ENCODE measurements at regions not wholly inside any gene's neighbourhood (a gene's known extent, or its start where the extent isn't known, plus 50 kb on each side); places are given as distances from the start of the nearest gene placed in this dataset.
A peak's percentile ranks its signal among the peaks of the same experiment; 100 is the strongest.

DNA sequence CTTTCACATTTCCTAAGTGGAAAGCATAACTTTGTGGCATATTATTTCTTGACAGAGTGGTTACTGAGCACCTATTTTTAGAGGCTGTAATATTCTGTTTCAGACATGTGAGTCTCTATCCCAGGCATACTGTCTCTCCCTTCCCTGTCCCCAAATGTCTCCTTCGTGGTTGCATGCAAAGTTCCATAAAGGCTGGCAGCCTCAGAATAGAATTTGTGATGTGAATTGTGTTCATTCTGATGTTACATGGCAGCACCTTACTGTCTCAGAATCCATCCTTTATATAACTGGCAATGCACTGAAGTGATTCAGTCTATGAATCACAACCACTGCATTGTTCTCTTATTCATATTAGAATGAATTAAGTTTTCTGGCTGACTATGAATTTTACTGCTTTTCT, 89.0 kb upstream of the SLC7A1 start:
- DNase-seq (ENCODE audit: low read depth), result no peak

DNA sequence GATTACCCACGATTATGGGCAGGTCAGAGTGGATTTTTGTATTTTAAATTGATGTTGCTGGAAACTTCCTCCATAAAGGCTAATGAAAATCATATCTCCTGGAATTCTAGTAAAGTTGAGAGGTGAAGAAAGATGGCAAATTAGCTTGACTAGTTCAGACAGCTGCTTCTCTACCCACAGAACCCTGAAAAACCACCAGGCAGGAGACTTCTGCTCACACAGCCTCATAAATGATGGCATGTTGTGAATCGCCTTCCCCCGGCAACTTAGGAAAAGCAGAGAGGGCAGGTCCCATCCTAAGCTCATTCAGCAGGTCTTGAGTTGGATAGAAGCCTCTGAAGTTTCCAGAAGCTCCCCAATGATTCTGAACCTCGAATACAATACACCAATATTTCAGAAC, 87.6 kb upstream of the SLC7A1 start:
- H3K4me3 ChIP-seq (ENCODE audit: low read depth, low read length), result no peak overlapping the region
- TF ChIP-seq, protein P1, sequence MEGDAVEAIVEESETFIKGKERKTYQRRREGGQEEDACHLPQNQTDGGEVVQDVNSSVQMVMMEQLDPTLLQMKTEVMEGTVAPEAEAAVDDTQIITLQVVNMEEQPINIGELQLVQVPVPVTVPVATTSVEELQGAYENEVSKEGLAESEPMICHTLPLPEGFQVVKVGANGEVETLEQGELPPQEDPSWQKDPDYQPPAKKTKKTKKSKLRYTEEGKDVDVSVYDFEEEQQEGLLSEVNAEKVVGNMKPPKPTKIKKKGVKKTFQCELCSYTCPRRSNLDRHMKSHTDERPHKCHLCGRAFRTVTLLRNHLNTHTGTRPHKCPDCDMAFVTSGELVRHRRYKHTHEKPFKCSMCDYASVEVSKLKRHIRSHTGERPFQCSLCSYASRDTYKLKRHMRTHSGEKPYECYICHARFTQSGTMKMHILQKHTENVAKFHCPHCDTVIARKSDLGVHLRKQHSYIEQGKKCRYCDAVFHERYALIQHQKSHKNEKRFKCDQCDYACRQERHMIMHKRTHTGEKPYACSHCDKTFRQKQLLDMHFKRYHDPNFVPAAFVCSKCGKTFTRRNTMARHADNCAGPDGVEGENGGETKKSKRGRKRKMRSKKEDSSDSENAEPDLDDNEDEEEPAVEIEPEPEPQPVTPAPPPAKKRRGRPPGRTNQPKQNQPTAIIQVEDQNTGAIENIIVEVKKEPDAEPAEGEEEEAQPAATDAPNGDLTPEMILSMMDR (conservative IDR thresholded peaks at IDR 0.05; ENCODE audit: low read depth, low read length), result no peak
- no peak for DNase-seq (ENCODE audit: low read depth)

More for the DNA sequence above, 89.0 kb upstream of the SLC7A1 start:
- H3K4me3 ChIP-seq (ENCODE audit: low read depth, low read length), result no peak overlapping the region
- TF ChIP-seq, protein P1 (conservative IDR thresholded peaks at IDR 0.05; ENCODE audit: low read depth, low read length), result no peak

DNA sequence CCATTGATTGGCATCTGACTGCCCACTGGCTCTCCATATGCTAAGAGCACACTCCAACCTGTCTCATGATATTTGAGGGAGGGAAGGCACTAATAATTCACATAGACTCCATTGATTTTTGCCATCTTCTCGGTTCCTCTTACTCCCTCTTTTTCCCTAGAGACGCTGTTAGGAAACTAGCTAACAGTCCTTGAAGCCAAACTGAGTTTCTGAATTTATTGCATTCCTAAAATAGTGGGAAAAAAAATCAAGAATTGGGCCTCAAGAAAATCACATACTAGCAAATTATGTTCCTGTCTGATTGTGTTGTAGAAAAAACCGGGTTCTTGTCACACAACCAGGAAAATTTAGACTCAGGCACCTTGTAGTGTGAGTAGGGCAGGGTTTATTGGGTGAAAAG, 86.4 kb upstream of the SLC7A1 start:
- no peak overlapping the region for H3K4me3 ChIP-seq (ENCODE audit: low read depth, low read length)
- no peak for DNase-seq (ENCODE audit: low read depth)
- TF ChIP-seq, protein P1 (conservative IDR thresholded peaks at IDR 0.05; ENCODE audit: low read depth, low read length), result no peak

DNA sequence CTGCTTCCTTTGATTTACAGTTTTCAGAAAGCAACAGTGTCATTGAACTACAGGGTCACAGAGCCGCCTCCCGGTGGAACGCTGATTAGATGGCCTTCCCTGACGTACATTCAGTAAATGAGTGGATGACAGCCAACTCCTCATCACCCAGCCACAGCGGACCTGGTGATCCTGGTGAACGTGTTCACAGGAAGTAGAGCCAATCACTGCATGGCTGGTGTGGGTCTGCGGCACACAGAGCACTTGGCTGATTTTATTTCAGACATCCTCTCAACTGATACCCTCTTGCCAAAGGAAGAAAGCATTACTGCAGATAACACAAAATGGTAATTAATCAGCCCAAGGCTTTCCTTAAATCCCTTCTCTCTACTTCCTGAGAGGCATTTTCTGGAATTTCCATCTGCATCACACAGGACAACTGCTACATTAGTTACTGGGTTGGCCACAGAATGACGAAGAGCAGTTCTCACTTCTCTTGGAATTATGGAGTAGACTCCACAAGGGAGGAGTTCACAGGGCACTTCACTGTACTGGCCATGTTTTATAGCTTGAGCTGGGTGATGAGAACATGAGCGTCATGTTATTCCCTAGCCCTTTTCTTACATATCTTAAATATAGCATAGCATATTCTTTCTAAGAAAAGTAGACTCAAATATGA, 84.0 kb upstream of the SLC7A1 start:
- H3K4me3 ChIP-seq (ENCODE audit: low read depth, low read length), result no peak overlapping the region
- TF ChIP-seq, protein P1 (conservative IDR thresholded peaks at IDR 0.05; ENCODE audit: low read depth, low read length), result no peak
- DNase-seq (ENCODE audit: low read depth), result no peak

DNA sequence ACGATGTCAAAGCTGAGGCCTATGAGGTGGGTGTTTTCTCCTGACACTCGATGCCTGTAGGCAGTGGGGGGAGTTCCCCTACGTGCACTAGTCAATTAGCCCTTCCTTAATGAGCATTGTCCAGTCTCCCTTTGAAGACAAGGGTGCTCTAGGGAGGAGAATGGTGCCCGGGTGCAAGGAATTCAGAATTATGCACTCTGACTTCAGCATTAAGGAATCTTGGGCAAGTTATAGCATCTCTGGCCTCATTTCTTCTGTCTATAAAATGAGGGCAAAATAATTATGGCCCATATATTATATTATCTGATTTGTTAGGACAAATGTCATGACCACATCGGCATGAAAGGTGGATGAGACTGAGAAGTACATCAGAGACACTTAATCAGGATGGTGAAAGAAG, 82.1 kb upstream of the SLC7A1 start:
- H3K4me3 ChIP-seq (ENCODE audit: low read depth, low read length), result no peak overlapping the region
- no peak for DNase-seq (ENCODE audit: low read depth)
- TF ChIP-seq, protein P1 (conservative IDR thresholded peaks at IDR 0.05; ENCODE audit: low read depth, low read length), result no peak

DNA sequence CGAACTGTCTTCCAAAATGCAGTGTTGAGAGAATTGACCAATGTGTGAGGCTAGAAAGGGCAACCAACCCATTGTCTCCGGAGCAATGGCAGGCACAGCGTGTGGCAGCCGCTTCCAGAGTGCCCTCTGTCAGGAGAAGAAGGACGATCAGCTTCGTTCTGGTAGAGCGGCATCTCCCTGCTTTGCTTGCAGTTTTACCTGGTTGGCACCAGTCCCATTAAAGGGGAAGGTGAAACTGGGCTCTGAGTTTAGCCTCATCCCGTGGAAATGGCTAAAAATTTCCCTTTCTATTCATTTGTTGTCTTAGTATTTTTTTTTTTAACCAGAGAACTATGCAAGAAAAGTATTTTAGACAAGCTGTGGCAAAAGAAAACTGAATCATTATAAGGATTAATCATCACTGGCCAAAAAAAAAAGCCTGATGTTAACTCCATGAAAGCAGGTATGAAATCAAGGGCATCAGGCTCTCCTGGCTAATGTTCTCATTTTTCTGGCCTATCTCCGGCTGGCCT, 81.5 kb upstream of the SLC7A1 start:
- no peak overlapping the region for H3K4me3 ChIP-seq (ENCODE audit: low read depth, low read length)
- TF ChIP-seq, protein P1 (conservative IDR thresholded peaks at IDR 0.05; ENCODE audit: low read depth, low read length), result no peak
- no peak for DNase-seq (ENCODE audit: low read depth)

DNA sequence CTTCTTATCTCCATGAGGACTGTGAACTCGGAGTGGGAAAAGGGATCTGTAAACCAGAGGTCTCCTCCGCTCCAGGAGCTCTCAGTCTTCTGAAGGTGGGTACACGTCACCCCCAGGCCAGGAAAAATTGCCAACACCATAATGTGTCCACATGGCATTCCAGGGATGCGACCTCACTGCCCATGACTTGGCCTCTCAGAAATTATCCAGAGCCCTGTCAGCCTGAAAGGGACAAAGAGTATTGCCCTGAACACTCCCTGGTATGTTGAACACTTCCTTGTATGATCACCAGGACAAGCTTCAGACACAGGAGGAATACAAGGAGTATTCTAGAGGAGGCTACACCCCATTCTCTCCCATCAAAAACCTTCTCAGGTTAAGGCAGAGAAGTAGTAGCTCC, 81.0 kb upstream of the SLC7A1 start:
- H3K4me3 ChIP-seq (ENCODE audit: low read depth, low read length), result no peak overlapping the region
- TF ChIP-seq, protein P1 (conservative IDR thresholded peaks at IDR 0.05; ENCODE audit: low read depth, low read length), result no peak
- DNase-seq (ENCODE audit: low read depth), result peak; percentile 2

Measured in epithelial cell of proximal tubule (primary cell).